Transverse colon (tissue), 4 donors: ENCODE measurements at regions not wholly inside any gene's neighbourhood (a gene's known extent, or its start where the extent isn't known, plus 50 kb on each side); places are given as distances from the start of the nearest gene placed in this dataset.

ENCODE experiments used
- DNase-seq: peaks from one replicate; pipeline ENCODE4 v3.0.0-alpha.2; 2019
- H3K27ac ChIP-seq, 4 donors: fragments of 200-600 bp; sonication (generic); 2 replicates each; pipeline ENCODE4 v1.5.1; 2016 to 2018; ENCODE audit warnings: inconsistent platforms in 4 of 4
- H3K27me3 ChIP-seq: fragments of 200-600 bp; sonication (generic); 2 replicates; pipeline ENCODE4 v1.5.1; 2017; ENCODE audit warnings: inconsistent platforms
- H3K36me3 ChIP-seq, 4 donors: fragments of 200-600 bp; sonication (generic); 2 replicates each; pipeline ENCODE4 v1.5.1; 2017 to 2019; ENCODE audit warnings: inconsistent platforms in 4 of 4
- H3K4me1 ChIP-seq, 4 donors: fragments of 200-600 bp; sonication (generic); 2 replicates each; pipeline ENCODE4 v1.5.1; 2017 to 2020; ENCODE audit warnings: inconsistent platforms in 4 of 4
- H3K4me3 ChIP-seq, 4 donors: fragments of 200-600 bp; sonication (generic); 1 replicate in 1 of 4; 2 replicates in 3 of 4; pipeline versions ENCODE4 v1.5.1 to v1.6.1; 2017 to 2019; ENCODE audit warnings: inconsistent platforms in 4 of 4
- H3K9me3 ChIP-seq, 2 donors: fragments of 200-600 bp; sonication (generic); 2 replicates each; pipeline ENCODE4 v1.5.1; 2017 to 2019; ENCODE audit warnings: inconsistent platforms in 2 of 2
- CTCF ChIP-seq, 5 experiments: fragments of 200-600 bp in 3 of 5; fragments of 450-650 bp in 2 of 5; sonication (generic) in 3 of 5; IDR thresholded peaks; 1 replicate in 2 of 5; 2 replicates in 3 of 5; pipeline ENCODE4 v1.5.1; 2016 to 2017; ENCODE audit warnings: antibody characterized with exemption in 5 of 5, inconsistent platforms in 3 of 5, mild to moderate bottlenecking in 2 of 5, moderate library complexity in 1 of 5
- EP300 ChIP-seq: sonication (generic); formaldehyde crosslinking; IDR thresholded peaks from one replicate; pipeline ENCODE4 v1.6.1; 2017; ENCODE audit warnings: antibody characterized with exemption, low read depth
- POLR2A ChIP-seq: fragments of 450-650 bp; IDR thresholded peaks from one replicate; pipeline ENCODE4 v1.6.1; 2016; ENCODE audit warnings: antibody characterized with exemption, mild to moderate bottlenecking, moderate library complexity
- POLR2AphosphoS5 ChIP-seq, 3 donors: sonication (generic); formaldehyde crosslinking; IDR thresholded peaks; one replicate each; pipeline ENCODE4 v1.6.1; 2016; ENCODE audit warnings: antibody characterized with exemption in 3 of 3
- WGBS, 2 donors: methylation state at CpG; one replicate each; pipeline ENCODE4 v1.1.5; 2018; ENCODE audit warnings: low coverage in 1 of 2; 5-methylcytosine and 5-hydroxymethylcytosine counted together
- in situ Hi-C, 4 donors: fragments of 200-750 bp; cut with MboI; loops; one replicate each; pipeline versions ENCODE4 v1.15.0 to v1.15.1; 2017; ENCODE audit warnings: low sequenced_read_pairs in 3 of 4, low pct_ligation_motif_present in 1 of 4, low pct_unique_long_range_greater_than_20kb in 1 of 4
- intact Hi-C: fragments of 100-400 bp; cut with DNase I; formaldehyde crosslinking; loops from one replicate; pipeline ENCODE4 v1.15.1; 2023; ENCODE audit warnings: low total_unique reads

GRCh38 chr1:38326135-38326534 lies 279.5 kb upstream of the POU3F1 start:
- Histone ChIP-seq H3K4me1 (no peaks in the 10 kb centered on the region), H3K4me3 (no peak overlapping the region), H3K27ac (no peak overlapping the region), H3K36me3 (no peaks in the 10 kb centered on the region), H3K27me3 (peaks cover 22% of the 10 kb centered on the region), H3K9me3 (no peaks in the 10 kb centered on the region)
- TF ChIP-seq EP300 (no peak), CTCF (IDR thresholded peaks at IDR 0.05) (no peak), POLR2AphosphoS5 (IDR thresholded peaks at IDR 0.05) (no peak), POLR2A (no peak)
- 0 to 36% methylated on average over 1 to 3 of the region's 3 CpGs for WGBS, 2 donors
- in situ Hi-C loops (no loop called here), intact Hi-C loops (no loop called here)
- DNase-seq = no peak

GRCh38 chr1:38312753-38313152 lies 266.2 kb upstream of the POU3F1 start:
- no peak overlapping the region for H3K4me3 ChIP-seq
- intact Hi-C loops = no loop called here
- H3K27me3 ChIP-seq = peaks cover 39% of the 10 kb centered on the region
- H3K9me3 ChIP-seq = peaks cover 0 to 3% of the 10 kb centered on the region in 2 donors
- DNase-seq = no peak
- H3K4me1 ChIP-seq = no peaks in the 10 kb centered on the region
- 78 to 80% methylated on average over 1 to 2 of the region's 2 CpGs for WGBS, 2 donors
- in situ Hi-C loops = no loop called here
- TF ChIP-seq EP300 = no peak
- no peak for TF ChIP-seq POLR2AphosphoS5 (IDR thresholded peaks at IDR 0.05)
- no peak for TF ChIP-seq POLR2A
- TF ChIP-seq CTCF (IDR thresholded peaks at IDR 0.05) = no peak
- H3K27ac ChIP-seq = no peak overlapping the region
- no peaks in the 10 kb centered on the region for H3K36me3 ChIP-seq

GRCh38 chr1:38310079-38310478 lies 263.5 kb upstream of the POU3F1 start:
- H3K4me3 ChIP-seq = no peak overlapping the region
- intact Hi-C loops = no loop called here

GRCh38 chr1:38308780-38309179 lies 262.2 kb upstream of the POU3F1 start:
- in situ Hi-C loops = no loop called here
- no peak for DNase-seq
- 20 to 56% methylated on average over 2 of the region's 2 CpGs for WGBS, 2 donors
- peaks cover 0 to 3% of the 10 kb centered on the region in 2 donors for H3K9me3 ChIP-seq
- no peak overlapping the region for H3K4me3 ChIP-seq
- no peaks in the 10 kb centered on the region for H3K4me1 ChIP-seq
- intact Hi-C loops = no loop called here
- H3K27ac ChIP-seq = no peak overlapping the region
- H3K36me3 ChIP-seq = no peaks in the 10 kb centered on the region
- no peak for TF ChIP-seq POLR2A
- no peak for TF ChIP-seq CTCF (IDR thresholded peaks at IDR 0.05)
- TF ChIP-seq EP300 = no peak
- TF ChIP-seq POLR2AphosphoS5 (IDR thresholded peaks at IDR 0.05) = no peak
- peaks cover 57% of the 10 kb centered on the region for H3K27me3 ChIP-seq

More at GRCh38 chr1:38310079-38310478, 263.5 kb upstream of the POU3F1 start:
- WGBS, 2 donors = 0 to 44% methylated on average over 1 of the region's 1 CpG
- Histone ChIP-seq H3K36me3 (no peaks in the 10 kb centered on the region), H3K4me1 (no peaks in the 10 kb centered on the region), H3K9me3 (peaks cover 0 to 3% of the 10 kb centered on the region in 2 donors), H3K27ac (no peak overlapping the region), H3K27me3 (peaks cover 44% of the 10 kb centered on the region)
- TF ChIP-seq POLR2AphosphoS5 (IDR thresholded peaks at IDR 0.05) (no peak), EP300 (no peak), POLR2A (no peak), CTCF (IDR thresholded peaks at IDR 0.05) (no peak)
- no peak for DNase-seq
- in situ Hi-C loops = no loop called here
